ENCODE measurements at regions not wholly inside any gene's neighbourhood (a gene's known extent, or its start where the extent isn't known, plus 50 kb on each side); places are given as distances from the start of the nearest gene placed in this dataset.

DNA sequence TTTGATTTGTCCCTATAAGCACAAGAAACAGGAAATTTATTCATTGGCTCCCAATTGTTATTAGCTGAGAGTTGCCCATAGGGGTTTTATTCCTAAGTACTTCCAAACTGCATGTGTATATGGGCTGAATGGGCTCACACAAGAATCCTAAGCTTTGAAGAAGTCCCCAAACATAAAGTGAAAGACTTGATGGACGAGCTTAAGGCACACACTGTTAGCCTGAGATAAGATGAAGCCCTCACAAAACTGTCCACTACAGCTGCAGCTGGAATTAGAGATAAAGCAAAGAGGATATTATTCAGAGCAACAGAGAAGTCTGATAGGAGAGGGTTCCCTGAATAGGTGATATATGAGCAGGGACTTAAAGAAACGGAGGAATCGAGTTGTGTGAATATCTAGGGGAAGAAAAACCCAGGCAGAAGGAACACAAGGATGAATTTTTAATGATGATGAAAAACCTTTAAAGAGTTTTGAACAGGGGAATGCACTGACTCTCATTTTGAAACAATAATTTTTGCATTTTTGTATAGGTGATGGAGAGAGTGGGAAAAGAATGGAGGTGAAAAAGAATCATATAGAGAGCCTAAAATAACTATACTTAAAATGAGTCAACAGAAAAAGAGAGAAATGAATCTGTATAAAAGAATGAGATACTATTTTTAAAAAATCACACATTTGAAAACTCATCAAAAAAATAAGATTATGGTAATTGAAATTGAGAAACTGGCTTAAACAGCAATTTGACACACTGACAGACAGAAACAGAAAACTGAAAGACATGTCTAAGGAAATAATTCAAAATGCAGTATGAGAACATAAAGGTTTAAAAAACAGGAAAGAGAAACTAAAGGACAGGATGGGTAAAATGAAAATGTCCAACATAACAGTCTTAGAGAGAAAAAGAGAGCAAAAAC is 133.6 kb upstream of the POGK start (continued):
- TF ChIP-seq EP300 (IDR thresholded peaks at IDR 0.05; ENCODE audit: borderline replicate concordance in 1 of 2, low read depth in 2 of 2, low read length in 2 of 2): no peak
- TF ChIP-seq ASH2L (IDR thresholded peaks at IDR 0.05; ENCODE audit: low read length): no peak

Data from H1 (cell line).